PC-3 (cell line): ENCODE measurements at regions not wholly inside any gene's neighbourhood (a gene's known extent, or its start where the extent isn't known, plus 50 kb on each side); places are given as distances from the start of the nearest gene placed in this dataset.

Source experiments
- CTCF ChIP-seq: fragments of 300-600 bp; sonication (generic); conservative IDR thresholded peaks from 2 replicates; pipeline ENCODE4 v1.5.1; 2017; ENCODE audit warnings: antibody characterized with exemption, low read depth, mild to moderate bottlenecking, low read length
- EZH2 ChIP-seq: fragments of 300-600 bp; sonication (generic); IDR thresholded peaks from one replicate; pipeline ENCODE4 v1.6.1; 2017; ENCODE audit warnings: antibody characterized with exemption, mild to moderate bottlenecking, low read length; ENCODE audit not compliant: unreplicated experiment
- EZH2phosphoT487 ChIP-seq: fragments of 300-600 bp; sonication (generic); IDR thresholded peaks from 2 replicates; pipeline ENCODE4 v1.6.1; 2018; ENCODE audit warnings: mild to moderate bottlenecking, antibody characterized with exemption, low read length, borderline replicate concordance

- TF ChIP-seq CTCF = no peak
- no peak for TF ChIP-seq EZH2
- no peak for TF ChIP-seq EZH2phosphoT487
These were observed 390.7 kb upstream of the POU3F2 start for GRCh38 chr6:98443633-98444032.
